Activated CD8-positive, alpha-beta memory T cell treated with anti-CD3 and anti-CD28 coated beads, Interleukin-2, amount 10 ng/mL, durations not matched to agents 7 days and 5 days (primary cell): ENCODE measurements at regions not wholly inside any gene's neighbourhood (a gene's known extent, or its start where the extent isn't known, plus 50 kb on each side); places are given as distances from the start of the nearest gene placed in this dataset.

Experiments
- ATAC-seq: fragments of 150-1000 bp; cut with Tn5 transposase; one replicate; pipeline ENCODE4 v1.10.0; 2021; ENCODE audit warnings: moderate library complexity
- CTCF ChIA-PET: fragments of 350-600 bp; sonication (Branson Sonifier 250); formaldehyde crosslinking; loops from one replicate; lab custom pipeline; 2021; ENCODE audit warnings: antibody characterized with exemption; lab: Charles Lee
- DNase-seq: peaks from one replicate; pipeline ENCODE4 v3.0.0-alpha.2; 2020
- H3K27ac Mint-ChIP-seq: one replicate; pipeline ENCODE4 v1.8.0; 2021; ENCODE audit warnings: mild to moderate bottlenecking, mixed read lengths
- H3K27me3 Mint-ChIP-seq: one replicate; pipeline ENCODE4 v1.8.0; 2021; ENCODE audit warnings: mixed read lengths
- H3K36me3 Mint-ChIP-seq: one replicate; pipeline ENCODE4 v1.8.0; 2021; ENCODE audit warnings: mild to moderate bottlenecking, mixed read lengths
- H3K4me1 Mint-ChIP-seq: one replicate; pipeline ENCODE4 v1.8.0; 2021; ENCODE audit warnings: mixed read lengths
- H3K4me3 Mint-ChIP-seq: one replicate; pipeline ENCODE4 v1.8.0; 2021; ENCODE audit warnings: mild to moderate bottlenecking, moderate library complexity, mixed read lengths
- H3K9me3 Mint-ChIP-seq: one replicate; pipeline ENCODE4 v1.8.0; 2022; ENCODE audit warnings: low read depth, mixed read lengths

DNA sequence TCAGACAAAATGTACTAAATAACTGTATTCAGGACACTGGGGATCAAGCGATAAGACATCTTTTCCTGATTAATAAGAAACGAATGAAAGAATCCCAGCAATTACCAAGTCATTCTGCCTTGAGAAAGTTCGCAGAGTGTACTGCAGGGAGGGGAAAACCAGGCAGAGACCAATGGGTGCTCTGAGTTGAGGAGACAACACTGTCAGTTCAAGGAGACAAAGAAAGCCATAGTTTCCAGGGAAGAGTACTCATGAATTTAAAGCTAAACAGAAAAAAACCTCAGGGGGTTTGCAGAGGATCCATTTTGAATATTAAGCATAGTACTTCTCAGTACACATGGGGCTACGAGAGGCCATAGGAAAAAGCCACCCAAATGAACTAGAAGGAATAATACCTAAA is 573.0 kb downstream of the KCTD8 start:
- ATAC-seq (no peak), DNase-seq (no peak)
- Mint-ChIP-seq H3K27ac (no peak overlapping the region), H3K36me3 (no peaks in the 10 kb centered on the region), H3K4me3 (no peak overlapping the region), H3K27me3 (no peaks in the 10 kb centered on the region), H3K9me3 (peaks cover 6% of the 10 kb centered on the region), H3K4me1 (no peaks in the 10 kb centered on the region)
- CTCF ChIA-PET = no interaction called here

DNA sequence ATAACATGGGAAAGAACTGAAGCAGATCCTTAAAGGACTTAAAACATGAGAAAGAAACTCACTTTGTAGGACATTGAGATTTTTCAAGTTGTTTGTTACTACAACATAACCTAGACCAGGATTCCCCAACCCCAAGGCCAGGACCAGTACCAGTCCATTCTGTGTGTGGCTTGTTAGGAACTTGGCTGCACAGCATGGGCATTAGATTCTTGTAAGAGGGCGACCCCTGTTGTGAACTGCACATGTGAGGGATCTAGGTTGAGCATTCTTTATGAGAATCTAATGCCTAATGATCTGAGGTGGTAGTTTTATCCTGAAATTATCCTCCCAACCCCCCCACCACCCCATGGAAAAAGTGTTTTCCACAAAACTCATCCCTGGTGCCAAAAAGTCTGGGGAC is 566.1 kb downstream of the KCTD8 start:
- Mint-ChIP-seq H3K27ac (no peak overlapping the region), H3K27me3 (no peaks in the 10 kb centered on the region), H3K9me3 (peaks cover 3% of the 10 kb centered on the region), H3K4me1 (no peaks in the 10 kb centered on the region), H3K4me3 (no peak overlapping the region), H3K36me3 (no peaks in the 10 kb centered on the region)
- CTCF ChIA-PET = no interaction called here
- no peak for DNase-seq
- no peak for ATAC-seq

- H3K9me3 Mint-ChIP-seq = peaks cover 8% of the 10 kb centered on the region
- H3K36me3 Mint-ChIP-seq = no peaks in the 10 kb centered on the region
- no peak overlapping the region for H3K4me3 Mint-ChIP-seq
- ATAC-seq (no peak), DNase-seq (no peak)
- H3K27ac Mint-ChIP-seq = no peak overlapping the region
- CTCF ChIA-PET = no interaction called here
- no peaks in the 10 kb centered on the region for H3K27me3 Mint-ChIP-seq
- no peaks in the 10 kb centered on the region for H3K4me1 Mint-ChIP-seq
Measured at GRCh38 chr4:43886196-43886595, 562.4 kb downstream of the KCTD8 start.

- Mint-ChIP-seq H3K27me3 (no peaks in the 10 kb centered on the region), H3K4me1 (no peaks in the 10 kb centered on the region), H3K4me3 (no peak overlapping the region), H3K36me3 (no peaks in the 10 kb centered on the region), H3K27ac (no peak overlapping the region), H3K9me3 (peaks cover 2% of the 10 kb centered on the region)
- no peak for DNase-seq
- ATAC-seq = no peak
- CTCF ChIA-PET = no interaction called here
Measured at GRCh38 chr4:43898836-43899235, 549.8 kb downstream of the KCTD8 start.

DNA sequence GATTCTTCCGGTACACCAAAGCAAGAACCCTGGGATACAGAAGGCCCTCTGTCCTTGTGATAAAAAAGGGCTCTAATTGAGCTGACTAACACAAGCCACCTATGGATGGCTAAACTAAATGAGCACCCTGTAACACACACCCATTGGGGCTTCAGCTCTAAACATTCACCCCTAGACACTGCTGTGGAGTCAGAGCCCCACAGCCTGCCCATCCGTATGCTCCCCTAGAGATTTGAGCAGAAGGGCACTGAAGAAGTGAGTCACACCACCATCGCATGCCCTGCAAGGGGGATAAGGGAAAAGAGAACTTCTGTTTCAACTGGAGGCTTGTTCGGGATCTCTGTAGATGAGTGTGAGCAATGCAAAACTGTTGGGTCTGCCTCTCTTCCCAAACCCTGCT is 545.2 kb downstream of the KCTD8 start:
- H3K9me3 Mint-ChIP-seq = peaks cover 5% of the 10 kb centered on the region
- no peak for ATAC-seq
- no peaks in the 10 kb centered on the region for H3K36me3 Mint-ChIP-seq
- H3K27me3 Mint-ChIP-seq = no peaks in the 10 kb centered on the region
- H3K27ac Mint-ChIP-seq = no peak overlapping the region
- CTCF ChIA-PET = no interaction called here
- no peak overlapping the region for H3K4me3 Mint-ChIP-seq
- DNase-seq = no peak
- no peaks in the 10 kb centered on the region for H3K4me1 Mint-ChIP-seq

GRCh38 chr4:43918377-43918776 is 530.2 kb downstream of the KCTD8 start:
- CTCF ChIA-PET = no interaction called here
- ATAC-seq = no peak
- no peaks in the 10 kb centered on the region for H3K36me3 Mint-ChIP-seq
- H3K9me3 Mint-ChIP-seq = peaks cover 6% of the 10 kb centered on the region
- no peaks in the 10 kb centered on the region for H3K27me3 Mint-ChIP-seq
- H3K27ac Mint-ChIP-seq = no peak overlapping the region
- H3K4me1 Mint-ChIP-seq = no peaks in the 10 kb centered on the region
- H3K4me3 Mint-ChIP-seq = no peak overlapping the region
- DNase-seq = no peak

DNA sequence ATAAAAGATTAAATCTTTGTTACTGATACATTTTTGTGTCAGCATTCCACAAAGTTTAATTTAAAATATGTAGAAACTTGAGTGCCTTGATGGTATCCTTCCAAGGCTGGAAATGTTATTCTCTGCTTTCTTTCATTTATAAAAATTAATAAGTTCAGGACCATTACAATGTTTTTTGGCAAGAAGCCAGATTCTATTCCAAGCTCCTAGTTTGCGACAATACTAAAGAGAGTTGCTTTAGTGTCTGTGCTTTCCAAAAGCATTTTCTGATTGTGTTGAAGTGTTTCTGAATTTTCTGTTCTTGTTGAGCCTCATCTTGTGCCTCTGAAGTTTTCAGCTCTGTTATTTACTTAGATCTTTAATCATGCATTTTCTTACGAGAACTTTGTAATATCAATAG is 516.2 kb downstream of the KCTD8 start:
- no peak overlapping the region for H3K4me3 Mint-ChIP-seq
- CTCF ChIA-PET = no interaction called here
- no peaks in the 10 kb centered on the region for H3K27me3 Mint-ChIP-seq
- no peaks in the 10 kb centered on the region for H3K36me3 Mint-ChIP-seq
- H3K27ac Mint-ChIP-seq = no peak overlapping the region
- no peaks in the 10 kb centered on the region for H3K4me1 Mint-ChIP-seq
- ATAC-seq (no peak), DNase-seq (no peak)
- H3K9me3 Mint-ChIP-seq = peaks cover 3% of the 10 kb centered on the region

DNA sequence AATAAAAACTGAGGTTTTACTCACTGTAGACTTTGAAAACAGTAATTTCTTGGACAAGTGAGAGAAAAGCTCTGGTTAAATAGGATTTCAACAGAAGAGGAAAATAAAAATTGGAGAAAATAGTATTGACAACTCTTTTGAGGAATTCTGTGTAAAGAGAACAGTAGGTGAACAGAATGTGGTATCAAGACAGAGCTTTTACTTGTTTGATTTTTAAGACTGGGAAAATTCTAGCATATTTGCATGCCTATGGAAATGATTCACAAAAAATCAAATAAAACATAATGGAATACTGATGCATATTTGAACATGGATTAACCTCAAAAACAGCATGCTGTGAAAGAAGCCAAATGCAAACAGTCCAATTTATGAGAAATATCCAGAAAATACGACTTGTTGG is 504.6 kb downstream of the KCTD8 start:
- Mint-ChIP-seq H3K27me3 (no peaks in the 10 kb centered on the region), H3K27ac (no peak overlapping the region), H3K4me3 (no peak overlapping the region), H3K9me3 (peaks cover 4% of the 10 kb centered on the region), H3K4me1 (no peaks in the 10 kb centered on the region), H3K36me3 (no peaks in the 10 kb centered on the region)
- no peak for ATAC-seq
- CTCF ChIA-PET = no interaction called here
- DNase-seq = no peak

DNA sequence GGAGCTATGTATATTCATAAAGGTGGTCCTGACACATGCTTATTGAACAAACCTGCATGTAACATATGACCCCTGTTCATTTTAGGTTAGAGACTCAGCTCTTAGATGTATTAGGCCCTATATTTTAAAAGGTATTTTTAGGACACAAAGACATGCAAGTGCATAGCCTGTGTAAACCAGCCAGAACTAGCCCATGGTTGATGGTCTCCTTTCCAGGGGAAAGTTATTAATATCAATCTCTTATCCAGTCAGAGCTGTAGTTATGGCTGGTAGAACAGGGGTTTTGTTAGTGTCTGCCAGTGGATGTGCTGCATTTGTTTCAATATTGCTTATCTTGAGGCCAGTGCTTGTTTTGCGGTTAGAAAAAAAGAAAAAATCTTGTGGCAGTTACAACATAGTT is 488.6 kb downstream of the KCTD8 start:
- H3K9me3 Mint-ChIP-seq = peaks cover 2% of the 10 kb centered on the region
- CTCF ChIA-PET = no interaction called here
- no peak for ATAC-seq
- no peak overlapping the region for H3K4me3 Mint-ChIP-seq
- no peaks in the 10 kb centered on the region for H3K36me3 Mint-ChIP-seq
- H3K27ac Mint-ChIP-seq = no peak overlapping the region
- no peak for DNase-seq
- H3K27me3 Mint-ChIP-seq = no peaks in the 10 kb centered on the region
- no peaks in the 10 kb centered on the region for H3K4me1 Mint-ChIP-seq

GRCh38 chr4:43968011-43968410 is 480.6 kb downstream of the KCTD8 start:
- Mint-ChIP-seq H3K27me3 (no peaks in the 10 kb centered on the region), H3K36me3 (no peaks in the 10 kb centered on the region), H3K9me3 (peaks cover 7% of the 10 kb centered on the region), H3K27ac (no peak overlapping the region), H3K4me3 (no peak overlapping the region), H3K4me1 (no peaks in the 10 kb centered on the region)
- DNase-seq (no peak), ATAC-seq (no peak)
- CTCF ChIA-PET = no interaction called here

GRCh38 chr4:43983610-43984009 is 465.0 kb downstream of the KCTD8 start:
- Mint-ChIP-seq H3K27ac (no peak overlapping the region), H3K36me3 (no peaks in the 10 kb centered on the region), H3K27me3 (no peaks in the 10 kb centered on the region), H3K9me3 (peaks cover 2% of the 10 kb centered on the region), H3K4me1 (no peaks in the 10 kb centered on the region), H3K4me3 (no peak overlapping the region)
- CTCF ChIA-PET = no interaction called here
- no peak for ATAC-seq
- DNase-seq = no peak

- H3K9me3 Mint-ChIP-seq = peaks cover 5% of the 10 kb centered on the region
- no peak for DNase-seq
- H3K27me3 Mint-ChIP-seq = no peaks in the 10 kb centered on the region
- ATAC-seq = no peak
- CTCF ChIA-PET = no interaction called here
- H3K27ac Mint-ChIP-seq = no peak overlapping the region
- H3K4me3 Mint-ChIP-seq = no peak overlapping the region
- H3K36me3 Mint-ChIP-seq = no peaks in the 10 kb centered on the region
- no peaks in the 10 kb centered on the region for H3K4me1 Mint-ChIP-seq
Measured at GRCh38 chr4:43987331-43987944, 461.2 kb downstream of the KCTD8 start.

DNA sequence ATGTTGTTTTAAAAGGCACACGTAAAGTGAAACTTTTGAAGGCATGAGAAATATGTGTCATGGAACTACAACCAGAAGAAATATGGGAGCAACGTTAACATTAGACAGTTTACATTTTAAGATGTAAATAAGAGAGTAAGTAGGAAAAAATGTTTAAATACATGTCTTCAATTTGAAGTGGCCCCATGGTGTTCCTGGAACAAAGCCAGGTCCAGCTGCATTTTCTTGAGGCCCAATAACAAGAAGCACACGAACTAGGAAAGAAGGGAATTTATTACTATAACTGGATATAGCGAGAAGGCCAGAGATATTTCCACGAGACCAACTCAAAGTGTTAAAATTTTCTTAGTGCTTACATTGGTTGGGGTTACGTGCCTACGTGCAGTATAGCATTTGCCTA is 458.1 kb downstream of the KCTD8 start:
- DNase-seq (no peak), ATAC-seq (no peak)
- Mint-ChIP-seq H3K27ac (no peak overlapping the region), H3K36me3 (no peaks in the 10 kb centered on the region), H3K27me3 (no peaks in the 10 kb centered on the region), H3K4me1 (no peaks in the 10 kb centered on the region), H3K9me3 (peaks cover 5% of the 10 kb centered on the region), H3K4me3 (no peak overlapping the region)
- CTCF ChIA-PET = no interaction called here

DNA sequence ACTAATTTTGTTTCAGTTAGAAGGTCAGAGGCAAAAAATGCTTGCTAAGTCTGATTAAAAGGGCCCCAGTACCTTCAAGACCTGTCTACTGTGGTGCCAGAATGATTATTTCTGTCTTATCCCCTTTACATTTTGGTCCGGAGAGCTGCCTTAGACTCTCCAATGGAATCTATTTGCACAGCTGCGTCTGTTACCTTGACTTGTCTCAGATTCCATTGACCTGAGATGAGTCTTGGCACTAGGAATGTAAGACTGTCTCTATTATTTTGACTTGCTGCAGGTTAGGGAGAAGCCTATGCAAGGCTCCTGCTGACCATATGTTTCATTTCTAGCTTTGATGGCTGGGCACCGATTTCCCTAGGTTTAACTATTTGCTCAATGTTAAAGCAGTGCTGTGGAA is 457.6 kb downstream of the KCTD8 start:
- DNase-seq (no peak), ATAC-seq (no peak)
- Mint-ChIP-seq H3K36me3 (no peaks in the 10 kb centered on the region), H3K4me3 (no peak overlapping the region), H3K27ac (no peak overlapping the region), H3K9me3 (peaks cover 5% of the 10 kb centered on the region), H3K27me3 (no peaks in the 10 kb centered on the region), H3K4me1 (no peaks in the 10 kb centered on the region)
- CTCF ChIA-PET = no interaction called here

GRCh38 chr4:43992552-43992951 is 456.1 kb downstream of the KCTD8 start:
- Mint-ChIP-seq H3K27ac (no peak overlapping the region), H3K9me3 (peaks cover 5% of the 10 kb centered on the region), H3K36me3 (no peaks in the 10 kb centered on the region), H3K4me3 (no peak overlapping the region), H3K4me1 (no peaks in the 10 kb centered on the region), H3K27me3 (no peaks in the 10 kb centered on the region)
- DNase-seq = no peak
- no peak for ATAC-seq
- CTCF ChIA-PET = no interaction called here
